Dedifferentiated amniotic fluid mesenchymal stem cell (primary cell): ENCODE measurements at regions not wholly inside any gene's neighbourhood (a gene's known extent, or its start where the extent isn't known, plus 50 kb on each side); places are given as distances from the start of the nearest gene placed in this dataset.
"Not testable (repeated sequence)": the region's sequence is repeated elsewhere in the genome, so short reads cannot be mapped to it uniquely, and the experiment has no call there.

ENCODE experiments used
- DNase-seq: peaks from one replicate; pipeline ENCODE4 v3.0.0-alpha.2; 2016; ENCODE audit errors: extremely low spot score

DNA sequence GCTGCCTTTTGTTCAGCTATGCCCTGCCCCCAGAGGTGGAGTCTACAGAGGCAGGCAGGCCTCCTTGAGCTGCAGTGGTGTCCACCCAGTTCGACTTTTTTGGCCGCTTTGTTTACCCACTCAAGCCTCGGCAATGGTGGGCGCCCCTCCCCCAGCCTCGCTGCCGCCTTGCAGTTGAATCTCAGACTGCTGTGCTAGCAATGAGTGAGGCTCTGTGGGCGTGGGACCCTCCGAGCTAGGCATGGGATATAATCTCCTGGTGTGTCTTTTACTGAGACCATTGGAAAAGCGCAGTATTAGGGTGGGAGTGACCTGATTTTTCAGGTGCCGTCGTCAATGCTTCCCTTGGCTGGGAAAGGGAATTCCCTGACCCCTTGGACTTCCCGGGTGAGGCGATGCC lies 279.3 kb downstream of the PTH2R start:
- DNase-seq, result not testable (repeated sequence)

DNA sequence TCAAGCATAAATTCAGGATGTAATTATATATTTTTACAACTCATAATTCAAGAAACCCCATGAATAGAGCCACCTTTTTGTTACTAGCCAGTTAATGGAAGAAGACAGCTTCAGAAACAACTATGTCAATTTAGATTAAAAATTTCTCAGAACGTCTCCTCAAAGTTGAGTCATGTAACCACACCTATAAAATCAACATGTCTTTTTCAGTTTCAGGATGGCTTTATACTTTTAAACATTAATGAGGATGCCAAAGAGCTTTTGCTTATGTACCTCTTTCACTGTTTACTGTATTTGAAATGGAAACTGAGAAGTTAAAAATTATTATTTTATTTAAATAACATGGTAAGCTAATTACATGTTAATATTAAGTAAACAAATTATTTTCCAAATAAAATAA lies 280.1 kb downstream of the PTH2R start:
- no peak for DNase-seq

DNA sequence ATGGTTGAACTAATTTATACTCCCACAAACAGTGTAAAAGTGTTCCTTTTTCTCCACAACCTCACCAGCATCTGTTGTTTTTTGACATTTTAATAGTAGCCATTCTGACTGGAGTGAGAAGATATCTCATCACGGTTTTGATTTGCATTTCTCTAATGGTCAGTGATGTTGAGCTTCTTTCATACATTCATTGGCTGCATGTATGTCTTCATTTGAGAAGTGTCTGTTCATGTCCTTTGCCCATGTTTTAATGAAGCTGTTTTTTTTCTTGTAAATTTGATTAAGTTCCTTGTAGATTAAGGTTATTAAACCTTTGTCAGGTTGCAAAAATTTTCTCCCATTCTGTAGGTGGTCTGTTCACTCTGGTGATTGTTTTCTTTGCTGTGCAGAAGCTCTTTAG lies 281.1 kb downstream of the PTH2R start:
- not testable (repeated sequence) for DNase-seq

DNA sequence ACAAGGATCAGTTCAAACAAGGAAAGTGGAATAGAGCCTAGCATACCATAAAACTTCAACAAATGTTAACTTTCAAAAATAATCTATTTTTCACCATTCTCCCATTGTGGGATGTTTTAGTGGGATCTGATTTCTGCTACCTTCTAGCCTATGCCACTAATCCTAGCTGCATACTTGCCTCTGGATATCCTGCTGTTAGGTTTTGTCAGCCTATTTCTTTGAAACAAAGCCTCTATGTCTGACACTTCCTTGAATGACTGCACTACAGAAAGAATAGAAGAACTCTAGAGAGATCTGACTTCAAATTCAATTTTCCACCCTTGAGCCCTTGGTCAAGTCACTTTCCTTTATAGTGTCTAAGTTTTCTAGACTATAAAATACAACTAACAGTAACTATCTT lies 291.5 kb downstream of the PTH2R start:
- no peak for DNase-seq

- no peak for DNase-seq
Measured at GRCh38 chr2:208708486-208708885, 301.9 kb downstream of the PTH2R start.

DNA sequence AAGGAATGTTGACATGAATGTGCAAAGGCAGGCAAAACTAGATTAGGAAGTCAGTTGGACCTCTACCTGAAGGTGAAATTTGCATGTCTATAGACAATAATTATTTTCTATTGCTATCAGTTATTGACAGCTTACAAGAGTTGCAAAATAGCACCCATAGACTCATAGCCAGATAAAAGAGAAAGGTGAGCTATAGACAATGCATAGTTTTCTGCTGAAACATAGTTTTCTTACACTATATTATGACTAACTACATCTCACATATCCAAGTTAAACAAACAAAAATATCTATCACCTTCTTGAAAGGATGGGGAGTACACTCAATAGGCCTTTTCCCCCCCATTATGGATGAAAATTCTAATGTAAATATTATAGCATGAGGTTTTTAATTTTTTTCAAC lies 305.0 kb downstream of the PTH2R start:
- DNase-seq, result no peak

DNA sequence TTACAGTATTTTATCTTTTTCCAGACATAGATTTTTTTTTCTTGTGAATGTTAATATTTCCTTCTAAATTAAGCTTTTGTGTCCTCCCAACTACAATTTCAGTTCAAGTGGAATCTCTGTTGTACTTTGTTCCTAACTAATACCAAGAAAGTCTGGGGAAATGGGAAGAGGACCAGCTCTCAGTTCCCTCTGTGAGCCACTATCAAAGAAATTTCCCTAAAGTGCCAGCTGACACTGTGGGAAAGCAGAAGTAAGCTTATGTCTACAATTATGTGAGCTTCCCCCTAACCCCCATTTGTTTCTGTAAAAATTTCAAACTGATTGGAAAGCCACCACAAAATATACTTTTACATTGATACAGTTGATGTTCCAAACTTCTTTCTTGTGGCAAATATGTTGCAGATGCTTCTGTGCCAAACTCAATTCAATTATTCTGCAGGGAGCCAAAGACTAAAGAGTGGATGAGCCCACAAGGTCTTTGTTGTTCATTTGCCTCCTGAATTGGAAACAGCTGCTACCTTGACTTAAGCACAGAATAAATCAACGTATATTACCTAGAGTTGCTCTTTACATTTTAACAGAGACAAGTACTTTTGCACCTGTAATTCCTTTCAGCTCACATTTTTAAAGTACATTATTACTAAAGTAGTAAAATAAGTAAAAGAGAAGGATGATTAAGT lies 306.6 kb downstream of the PTH2R start:
- DNase-seq, result no peak

DNA sequence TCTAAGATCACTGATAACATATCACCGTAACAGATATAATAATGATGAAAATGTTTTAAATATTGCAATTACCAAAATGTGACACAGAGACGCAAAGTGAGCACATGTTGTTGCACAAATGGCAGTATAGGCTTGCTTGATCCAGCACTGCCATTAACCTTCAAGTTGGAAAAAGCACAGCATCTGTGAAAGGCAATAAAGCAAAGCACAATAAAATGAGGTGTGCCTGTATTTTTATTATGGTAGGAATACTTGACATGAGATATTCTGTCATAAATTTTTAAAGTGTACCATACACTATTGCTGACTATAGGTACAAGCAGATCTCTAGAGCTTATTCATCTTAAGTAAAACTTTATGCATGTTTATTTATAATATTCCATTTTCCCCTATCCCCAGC lies 312.2 kb downstream of the PTH2R start:
- no peak for DNase-seq

DNA sequence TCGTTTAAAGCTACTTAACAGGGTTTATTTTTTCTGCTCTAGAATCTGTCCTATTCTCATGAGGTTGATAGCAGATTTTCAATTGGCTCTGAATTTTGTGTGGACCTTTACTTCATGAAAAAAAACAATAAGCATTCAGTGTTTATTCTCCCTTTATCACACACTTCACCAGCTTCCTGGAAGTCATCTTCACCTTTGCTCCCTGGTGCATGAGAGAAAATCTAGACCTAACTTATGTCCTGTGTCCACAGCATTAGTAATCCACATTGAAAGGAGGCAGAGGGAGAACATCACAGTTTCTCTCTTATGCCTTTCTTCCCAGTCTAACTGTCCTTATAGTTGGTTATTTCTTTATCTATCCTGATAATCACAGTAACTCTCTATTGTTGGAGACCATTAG lies 316.1 kb downstream of the PTH2R start:
- no peak for DNase-seq

- no peak for DNase-seq
Measured at GRCh38 chr2:208725280-208725679, 318.7 kb downstream of the PTH2R start.

DNA sequence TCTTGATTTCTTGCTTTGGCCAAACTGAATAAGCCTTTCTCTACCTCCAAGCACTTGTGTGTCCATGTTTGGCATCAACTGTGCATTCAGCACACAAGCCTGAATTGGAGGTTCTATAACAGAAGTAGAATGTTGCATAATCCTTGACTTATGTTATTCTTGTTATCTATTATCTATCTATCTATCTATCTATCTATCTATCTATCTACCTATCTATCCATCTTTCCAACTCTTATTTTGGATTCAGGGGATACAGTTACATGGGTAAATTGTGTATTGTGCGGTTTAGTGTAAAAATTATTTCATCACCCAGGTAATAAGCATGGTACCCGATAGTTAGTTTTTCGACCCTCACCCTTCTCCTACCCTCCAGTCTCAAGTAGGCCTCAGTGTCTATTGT lies 319.6 kb downstream of the PTH2R start:
- no peak for DNase-seq

DNA sequence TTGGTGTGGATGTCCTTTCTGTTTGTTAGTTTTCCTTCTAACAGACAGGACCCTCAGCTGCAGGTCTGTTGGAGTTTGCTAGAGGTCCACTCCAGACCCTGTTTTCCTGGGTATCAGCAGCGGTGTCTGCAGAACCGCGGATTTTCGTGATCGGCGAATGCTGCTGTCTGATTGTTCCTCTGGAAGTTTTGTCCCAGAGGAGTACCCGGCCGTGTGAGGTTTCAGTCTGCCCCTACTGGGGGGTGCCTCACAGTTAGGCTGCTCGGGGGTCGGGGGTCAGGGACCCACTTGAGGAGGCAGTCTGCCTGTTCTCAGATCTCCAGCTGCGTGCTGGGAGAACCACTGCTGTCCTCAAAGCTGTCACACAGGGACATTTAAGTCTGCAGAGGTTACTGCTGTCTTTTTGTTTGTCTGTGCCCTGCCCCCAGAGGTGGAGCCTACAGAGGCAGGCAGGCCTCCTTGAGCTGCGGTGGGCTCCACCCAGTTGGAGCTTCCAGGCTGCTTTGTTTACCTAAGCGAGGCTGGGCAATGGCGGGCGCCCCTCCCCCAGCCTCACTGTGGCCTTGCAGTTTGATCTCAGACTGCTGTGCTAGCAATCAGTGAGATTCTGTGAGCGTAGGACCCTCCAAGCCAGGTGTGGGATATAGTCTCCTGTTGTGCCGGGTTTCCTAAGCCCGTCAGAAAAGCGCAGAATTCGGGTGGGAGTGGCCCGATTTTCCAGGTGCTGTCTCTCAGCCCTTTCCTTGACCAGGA lies 345.2 kb downstream of the PTH2R start:
- not testable (repeated sequence) for DNase-seq

- no peak for DNase-seq
Measured at GRCh38 chr2:208757364-208757763, 350.8 kb downstream of the PTH2R start.

- not testable (repeated sequence) for DNase-seq
Measured at GRCh38 chr2:208773074-208773473, 366.5 kb downstream of the PTH2R start.

- DNase-seq, result no peak
Measured at GRCh38 chr2:208781166-208781565, 374.6 kb downstream of the PTH2R start.

- DNase-seq, result no peak
Measured at GRCh38 chr2:208782097-208782496, 375.5 kb downstream of the PTH2R start.

DNA sequence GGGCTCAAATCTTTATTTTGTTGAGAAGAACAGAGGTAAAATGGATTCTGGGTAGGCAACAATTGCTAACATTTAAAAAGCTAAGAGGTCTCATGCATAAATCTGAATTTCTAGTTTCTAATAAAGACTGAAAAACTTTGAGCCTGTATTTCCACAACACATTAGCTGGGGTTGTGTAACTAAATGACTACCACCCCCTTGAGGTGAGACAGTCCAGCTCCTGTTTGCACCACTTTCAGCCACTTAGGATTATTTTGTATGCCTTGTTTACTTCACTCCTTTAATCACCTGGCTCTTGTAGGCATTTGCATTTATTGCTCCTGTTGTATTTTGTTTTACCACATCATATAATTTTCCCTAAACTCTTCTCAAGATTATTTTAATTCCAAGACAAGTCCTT lies 376.6 kb downstream of the PTH2R start:
- no peak for DNase-seq

DNA sequence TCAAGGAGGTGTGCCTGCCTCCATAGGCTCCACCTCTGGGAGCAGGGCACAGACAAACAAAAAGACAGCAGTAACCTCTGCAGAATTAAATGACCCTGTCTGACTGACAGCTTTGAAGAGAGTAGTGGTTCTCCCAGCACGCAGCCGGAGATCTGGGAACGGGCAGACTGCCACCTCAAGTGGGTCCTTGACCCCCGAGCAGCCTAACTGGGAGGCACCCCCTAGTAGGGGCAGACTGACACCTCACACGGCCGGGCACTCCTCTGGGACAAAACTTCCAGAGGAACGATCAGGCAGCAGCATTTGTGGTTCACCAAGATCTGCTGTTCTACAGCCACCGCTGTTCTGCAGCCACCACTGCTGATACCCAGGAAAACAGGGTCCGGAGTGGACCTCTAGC lies 378.2 kb downstream of the PTH2R start:
- not testable (repeated sequence) for DNase-seq

- DNase-seq, result no peak
Measured at GRCh38 chr2:208791257-208791656, 384.7 kb downstream of the PTH2R start.

GRCh38 chr2:208792766-208793165 lies 386.2 kb downstream of the PTH2R start:
- no peak for DNase-seq

GRCh38 chr2:208793434-208793833 lies 386.8 kb downstream of the PTH2R start:
- no peak for DNase-seq

GRCh38 chr2:208794288-208794975 lies 387.8 kb downstream of the PTH2R start:
- no peak for DNase-seq

GRCh38 chr2:208798698-208799097 lies 392.1 kb downstream of the PTH2R start:
- no peak for DNase-seq
